ENCODE measurements at regions not wholly inside any gene's neighbourhood (a gene's known extent, or its start where the extent isn't known, plus 50 kb on each side); places are given as distances from the start of the nearest gene placed in this dataset.

GRCh38 chr9:80407220-80407619, 835.5 kb downstream of the TLE4 start:
- Mint-ChIP-seq H3K27ac (ENCODE audit: low read depth) (no peak overlapping the region), H3K4me1 (no peaks in the 10 kb centered on the region), H3K36me3 (ENCODE audit: insufficient read depth) (no peaks in the 10 kb centered on the region), H3K4me3 (no peak overlapping the region), H3K27me3 (no peaks in the 10 kb centered on the region), H3K9me3 (peaks cover 24% of the 10 kb centered on the region)
- ATAC-seq (replicated peaks; ENCODE audit: extremely low read depth, poor library complexity, severe bottlenecking) (no peak), DNase-seq (ENCODE audit: low spot score in 2 of 2) (no peak)

DNA sequence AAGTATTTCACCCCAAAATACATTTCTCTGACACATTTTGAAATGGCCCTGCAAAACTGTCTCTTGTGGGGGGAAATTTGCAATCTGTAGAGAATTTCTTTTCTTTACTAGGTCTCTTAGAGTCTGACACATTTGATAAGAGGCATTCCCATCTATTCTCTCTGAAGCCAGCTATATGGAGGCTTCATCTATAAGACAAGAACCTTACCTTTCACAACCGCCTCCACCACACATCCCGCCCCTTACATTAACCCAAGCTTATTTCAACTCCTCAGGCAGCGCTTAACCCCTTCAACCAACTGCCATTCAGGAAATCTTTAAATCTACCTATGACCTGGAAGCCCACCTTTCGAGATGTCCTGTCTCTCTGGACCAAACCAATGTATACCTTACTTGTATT, 829.5 kb downstream of the TLE4 start:
- no peak for ATAC-seq (replicated peaks; ENCODE audit: extremely low read depth, poor library complexity, severe bottlenecking)
- peaks cover 15% of the 10 kb centered on the region for H3K9me3 Mint-ChIP-seq

DNA sequence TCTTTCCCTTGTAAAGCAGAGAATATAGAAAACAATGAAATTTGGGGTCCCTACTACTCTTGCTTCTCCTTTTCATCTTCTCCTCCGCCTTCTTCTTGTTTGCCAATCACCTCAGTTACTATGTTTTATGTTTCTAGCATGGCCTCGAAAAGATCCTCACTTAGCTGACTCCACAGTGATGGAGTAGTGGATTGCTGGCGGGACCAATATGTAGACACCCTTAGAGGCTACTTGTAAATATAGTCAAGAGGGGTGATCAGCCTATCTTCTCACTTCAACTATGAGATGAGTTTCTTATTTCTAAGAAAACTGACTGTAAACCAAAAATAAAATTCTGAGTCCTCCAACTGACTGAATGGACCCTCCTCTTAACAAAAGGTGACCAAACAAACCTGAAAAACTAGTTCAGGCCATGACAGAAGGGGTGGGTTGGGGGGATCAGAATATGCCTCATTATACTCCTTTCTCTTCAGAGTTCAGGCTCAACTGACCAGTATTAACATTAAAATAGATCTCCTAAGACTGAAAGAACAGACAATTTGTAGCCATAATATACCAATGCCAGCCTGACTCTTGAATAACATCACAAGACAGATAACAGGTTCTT, 829.0 kb downstream of the TLE4 start:
- no peaks in the 10 kb centered on the region for H3K27me3 Mint-ChIP-seq
- DNase-seq (ENCODE audit: low spot score in 2 of 2) (no peak), ATAC-seq (replicated peaks; ENCODE audit: extremely low read depth, poor library complexity, severe bottlenecking) (no peak)
- H3K4me3 Mint-ChIP-seq: no peak overlapping the region
- no peaks in the 10 kb centered on the region for H3K36me3 Mint-ChIP-seq (ENCODE audit: insufficient read depth)
- no peak overlapping the region for H3K27ac Mint-ChIP-seq (ENCODE audit: low read depth)
- H3K4me1 Mint-ChIP-seq: no peaks in the 10 kb centered on the region
- peaks cover 15% of the 10 kb centered on the region for H3K9me3 Mint-ChIP-seq

More for the DNA sequence above, 829.5 kb downstream of the TLE4 start:
- H3K27me3 Mint-ChIP-seq: no peaks in the 10 kb centered on the region
- DNase-seq (ENCODE audit: low spot score in 2 of 2): no peak
- H3K27ac Mint-ChIP-seq (ENCODE audit: low read depth): no peak overlapping the region
- no peaks in the 10 kb centered on the region for H3K4me1 Mint-ChIP-seq
- H3K36me3 Mint-ChIP-seq (ENCODE audit: insufficient read depth): no peaks in the 10 kb centered on the region
- H3K4me3 Mint-ChIP-seq: no peak overlapping the region

GRCh38 chr9:80399606-80400005, 827.8 kb downstream of the TLE4 start:
- DNase-seq (ENCODE audit: low spot score in 2 of 2) (no peak), ATAC-seq (replicated peaks; ENCODE audit: extremely low read depth, poor library complexity, severe bottlenecking) (no peak)
- H3K27me3 Mint-ChIP-seq: no peaks in the 10 kb centered on the region
- H3K27ac Mint-ChIP-seq (ENCODE audit: low read depth): no peak overlapping the region
- no peaks in the 10 kb centered on the region for H3K36me3 Mint-ChIP-seq (ENCODE audit: insufficient read depth)
- H3K4me3 Mint-ChIP-seq: no peak overlapping the region
- no peaks in the 10 kb centered on the region for H3K4me1 Mint-ChIP-seq
- H3K9me3 Mint-ChIP-seq: peaks cover 15% of the 10 kb centered on the region

DNA sequence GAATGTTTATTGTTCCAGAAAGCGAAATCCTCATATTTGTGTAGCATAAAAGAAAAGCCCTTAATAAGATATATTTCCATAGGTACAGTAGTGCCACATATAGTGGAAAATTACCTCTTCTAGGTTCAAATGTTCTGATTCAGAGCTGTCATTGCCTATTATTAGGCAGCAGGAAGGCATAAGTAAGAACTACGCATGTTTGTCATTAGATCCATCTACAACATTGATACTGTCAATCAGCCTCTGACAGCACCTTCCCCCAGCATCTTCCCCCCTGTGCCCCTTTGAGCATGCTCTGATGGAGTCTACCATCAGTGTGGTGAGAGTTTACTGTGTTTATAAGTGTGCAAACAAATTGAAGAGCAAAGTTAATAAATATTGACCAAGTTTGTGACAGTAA, 816.1 kb downstream of the TLE4 start:
- H3K9me3 Mint-ChIP-seq: peaks cover 8% of the 10 kb centered on the region
- no peak overlapping the region for H3K27ac Mint-ChIP-seq (ENCODE audit: low read depth)
- no peaks in the 10 kb centered on the region for H3K27me3 Mint-ChIP-seq

GRCh38 chr9:80385246-80385645, 813.5 kb downstream of the TLE4 start:
- no peaks in the 10 kb centered on the region for H3K4me1 Mint-ChIP-seq
- no peak for ATAC-seq (replicated peaks; ENCODE audit: extremely low read depth, poor library complexity, severe bottlenecking)
- no peaks in the 10 kb centered on the region for H3K27me3 Mint-ChIP-seq
- no peak overlapping the region for H3K27ac Mint-ChIP-seq (ENCODE audit: low read depth)
- H3K9me3 Mint-ChIP-seq: peaks cover 6% of the 10 kb centered on the region
- no peak overlapping the region for H3K4me3 Mint-ChIP-seq
- no peaks in the 10 kb centered on the region for H3K36me3 Mint-ChIP-seq (ENCODE audit: insufficient read depth)
- no peak for DNase-seq (ENCODE audit: low spot score in 2 of 2)

More for the DNA sequence above, 816.1 kb downstream of the TLE4 start:
- no peaks in the 10 kb centered on the region for H3K4me1 Mint-ChIP-seq
- H3K36me3 Mint-ChIP-seq (ENCODE audit: insufficient read depth): no peaks in the 10 kb centered on the region
- H3K4me3 Mint-ChIP-seq: no peak overlapping the region
- no peak for DNase-seq (ENCODE audit: low spot score in 2 of 2)
- no peak for ATAC-seq (replicated peaks; ENCODE audit: extremely low read depth, poor library complexity, severe bottlenecking)

- H3K4me3 Mint-ChIP-seq: no peak overlapping the region
- H3K36me3 Mint-ChIP-seq (ENCODE audit: insufficient read depth): no peaks in the 10 kb centered on the region
- DNase-seq (ENCODE audit: low spot score in 2 of 2) (no peak), ATAC-seq (replicated peaks; ENCODE audit: extremely low read depth, poor library complexity, severe bottlenecking) (no peak)
- H3K27ac Mint-ChIP-seq (ENCODE audit: low read depth): no peak overlapping the region
- H3K9me3 Mint-ChIP-seq: peaks cover 6% of the 10 kb centered on the region
- no peaks in the 10 kb centered on the region for H3K27me3 Mint-ChIP-seq
- no peaks in the 10 kb centered on the region for H3K4me1 Mint-ChIP-seq
These were observed 811.6 kb downstream of the TLE4 start for GRCh38 chr9:80383331-80383730.

- H3K4me1 Mint-ChIP-seq: no peaks in the 10 kb centered on the region
- peaks cover 6% of the 10 kb centered on the region for H3K9me3 Mint-ChIP-seq
- DNase-seq (ENCODE audit: low spot score in 2 of 2) (no peak), ATAC-seq (replicated peaks; ENCODE audit: extremely low read depth, poor library complexity, severe bottlenecking) (no peak)
- no peaks in the 10 kb centered on the region for H3K36me3 Mint-ChIP-seq (ENCODE audit: insufficient read depth)
- no peak overlapping the region for H3K27ac Mint-ChIP-seq (ENCODE audit: low read depth)
- H3K27me3 Mint-ChIP-seq: no peaks in the 10 kb centered on the region
- H3K4me3 Mint-ChIP-seq: no peak overlapping the region
These were observed 810.6 kb downstream of the TLE4 start for GRCh38 chr9:80382211-80382891.

- no peaks in the 10 kb centered on the region for H3K4me1 Mint-ChIP-seq
- ATAC-seq (replicated peaks; ENCODE audit: extremely low read depth, poor library complexity, severe bottlenecking): no peak
- H3K4me3 Mint-ChIP-seq: no peak overlapping the region
These were observed 808.5 kb downstream of the TLE4 start for GRCh38 chr9:80380301-80380700.

DNA sequence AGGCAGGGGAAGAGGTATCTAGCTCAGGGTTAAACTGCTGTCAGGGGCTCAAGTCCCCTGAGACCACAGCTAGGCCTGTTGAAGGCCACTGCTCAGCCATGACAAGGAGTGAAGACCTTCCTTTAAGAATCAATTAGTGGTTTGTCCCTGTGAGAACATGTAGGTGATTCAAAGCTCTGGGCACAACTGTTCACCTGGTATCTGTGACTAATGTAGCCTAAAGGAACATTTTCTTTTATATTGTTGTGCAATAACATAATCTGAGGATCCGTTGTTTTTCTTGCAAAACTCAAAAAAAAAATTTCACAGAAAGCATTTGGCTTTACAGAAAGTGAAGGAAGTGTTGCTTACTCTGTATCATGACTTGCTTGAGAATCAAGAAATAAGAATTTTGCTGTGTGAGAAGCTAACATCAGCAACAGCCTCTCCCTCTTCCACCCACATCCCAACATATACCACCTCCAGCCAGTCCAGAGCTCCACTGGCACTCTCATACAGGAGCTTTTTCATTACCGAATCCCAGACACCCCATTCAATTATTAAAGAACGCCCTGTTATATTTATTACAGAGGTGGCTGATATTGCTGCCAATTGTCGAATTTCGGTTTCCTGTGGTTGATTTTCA, 807.0 kb downstream of the TLE4 start:
- Mint-ChIP-seq H3K4me3 (no peak overlapping the region), H3K9me3 (no peaks in the 10 kb centered on the region), H3K27me3 (no peaks in the 10 kb centered on the region), H3K36me3 (ENCODE audit: insufficient read depth) (no peaks in the 10 kb centered on the region), H3K4me1 (no peaks in the 10 kb centered on the region), H3K27ac (ENCODE audit: low read depth) (no peak overlapping the region)
- no peak for DNase-seq (ENCODE audit: low spot score in 2 of 2)
- ATAC-seq (replicated peaks; ENCODE audit: extremely low read depth, poor library complexity, severe bottlenecking): no peak

More at GRCh38 chr9:80380301-80380700, 808.5 kb downstream of the TLE4 start:
- DNase-seq (ENCODE audit: low spot score in 2 of 2): no peak
- H3K27ac Mint-ChIP-seq (ENCODE audit: low read depth): no peak overlapping the region
- H3K9me3 Mint-ChIP-seq: no peaks in the 10 kb centered on the region
- no peaks in the 10 kb centered on the region for H3K27me3 Mint-ChIP-seq
- H3K36me3 Mint-ChIP-seq (ENCODE audit: insufficient read depth): no peaks in the 10 kb centered on the region

DNA sequence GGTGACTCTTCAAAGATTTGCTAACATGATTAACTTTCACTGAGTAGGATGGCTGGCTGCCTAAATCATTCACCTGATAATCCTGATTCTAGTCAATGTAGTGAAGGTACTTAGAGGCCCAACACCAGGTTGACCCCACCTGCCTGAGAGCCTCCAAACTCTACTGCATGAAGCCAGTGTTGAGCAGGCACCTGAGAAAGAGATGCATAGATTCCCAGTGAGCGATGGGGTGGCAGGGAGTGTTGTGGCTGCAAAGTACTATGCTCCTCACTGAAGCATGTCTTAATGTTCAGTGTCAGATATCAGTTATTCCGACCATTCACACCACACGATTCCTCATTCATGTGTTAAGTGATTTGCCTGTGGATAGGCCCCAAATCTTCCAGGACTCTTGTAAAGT, 804.4 kb downstream of the TLE4 start:
- Mint-ChIP-seq H3K4me1 (no peaks in the 10 kb centered on the region), H3K36me3 (ENCODE audit: insufficient read depth) (no peaks in the 10 kb centered on the region), H3K27me3 (no peaks in the 10 kb centered on the region), H3K4me3 (no peak overlapping the region), H3K9me3 (no peaks in the 10 kb centered on the region), H3K27ac (ENCODE audit: low read depth) (no peak overlapping the region)
- ATAC-seq (replicated peaks; ENCODE audit: extremely low read depth, poor library complexity, severe bottlenecking): no peak
- no peak for DNase-seq (ENCODE audit: low spot score in 2 of 2)

DNA sequence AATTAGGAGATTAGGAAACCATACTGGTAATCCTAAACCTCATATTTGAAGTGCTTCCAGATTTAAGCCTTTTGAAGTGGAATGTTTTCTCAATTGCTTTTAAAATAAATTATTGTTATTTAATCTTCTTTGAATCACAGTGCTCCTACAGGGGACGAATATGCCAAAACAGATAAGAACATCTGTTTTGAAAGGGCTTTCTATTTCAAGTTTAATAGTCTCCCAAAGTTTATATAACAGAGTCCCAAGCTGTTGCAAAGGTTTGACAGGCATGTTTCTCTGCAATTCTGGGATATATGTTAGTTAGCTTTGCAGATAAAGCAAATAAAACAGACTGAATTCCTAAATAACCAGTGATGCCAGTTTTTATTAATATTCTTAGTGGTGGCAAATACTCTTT, 803.7 kb downstream of the TLE4 start:
- ATAC-seq (replicated peaks; ENCODE audit: extremely low read depth, poor library complexity, severe bottlenecking) (no peak), DNase-seq (ENCODE audit: low spot score in 2 of 2) (no peak)
- Mint-ChIP-seq H3K27ac (ENCODE audit: low read depth) (no peak overlapping the region), H3K4me3 (no peak overlapping the region), H3K4me1 (no peaks in the 10 kb centered on the region), H3K36me3 (ENCODE audit: insufficient read depth) (no peaks in the 10 kb centered on the region), H3K9me3 (no peaks in the 10 kb centered on the region), H3K27me3 (no peaks in the 10 kb centered on the region)

GRCh38 chr9:80369641-80370040, 797.9 kb downstream of the TLE4 start:
- H3K27ac Mint-ChIP-seq (ENCODE audit: low read depth): no peak overlapping the region

More at GRCh38 chr9:80369641-80370040, 797.9 kb downstream of the TLE4 start:
- no peaks in the 10 kb centered on the region for H3K36me3 Mint-ChIP-seq (ENCODE audit: insufficient read depth)
- peaks cover 6% of the 10 kb centered on the region for H3K9me3 Mint-ChIP-seq
- DNase-seq (ENCODE audit: low spot score in 2 of 2) (no peak), ATAC-seq (replicated peaks; ENCODE audit: extremely low read depth, poor library complexity, severe bottlenecking) (no peak)
- no peaks in the 10 kb centered on the region for H3K4me1 Mint-ChIP-seq
- H3K4me3 Mint-ChIP-seq: no peak overlapping the region
- H3K27me3 Mint-ChIP-seq: no peaks in the 10 kb centered on the region

Data from central memory CD8-positive, alpha-beta T cell (primary cell).